Fibroblast of upper back skin (primary cell): ENCODE measurements at regions not wholly inside any gene's neighbourhood (a gene's known extent, or its start where the extent isn't known, plus 50 kb on each side); places are given as distances from the start of the nearest gene placed in this dataset.

ENCODE experiments used
- DNase-seq: peaks from one replicate; pipeline ENCODE4 v3.0.0-alpha.2; 2013

DNA sequence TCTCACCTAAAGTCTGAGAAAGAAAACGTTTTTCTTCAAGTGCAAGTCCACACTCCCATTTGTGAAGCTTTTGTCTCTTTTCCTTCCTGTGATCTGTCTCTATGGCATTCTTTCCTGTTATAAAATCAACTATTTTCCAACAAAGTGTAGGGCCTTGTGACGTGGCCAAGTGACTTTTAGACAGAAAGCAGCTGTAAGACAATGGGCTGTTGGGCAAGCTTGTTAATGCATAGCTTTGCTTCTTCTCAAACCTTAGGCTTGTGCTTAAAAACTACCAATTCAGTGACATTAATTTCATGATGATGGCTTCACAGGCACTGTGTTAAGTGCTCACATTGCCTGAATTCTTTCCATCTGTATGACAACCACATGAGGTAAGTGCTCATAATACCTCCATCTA, 83.5 kb downstream of the VCY1B start:
- no peak for DNase-seq

DNA sequence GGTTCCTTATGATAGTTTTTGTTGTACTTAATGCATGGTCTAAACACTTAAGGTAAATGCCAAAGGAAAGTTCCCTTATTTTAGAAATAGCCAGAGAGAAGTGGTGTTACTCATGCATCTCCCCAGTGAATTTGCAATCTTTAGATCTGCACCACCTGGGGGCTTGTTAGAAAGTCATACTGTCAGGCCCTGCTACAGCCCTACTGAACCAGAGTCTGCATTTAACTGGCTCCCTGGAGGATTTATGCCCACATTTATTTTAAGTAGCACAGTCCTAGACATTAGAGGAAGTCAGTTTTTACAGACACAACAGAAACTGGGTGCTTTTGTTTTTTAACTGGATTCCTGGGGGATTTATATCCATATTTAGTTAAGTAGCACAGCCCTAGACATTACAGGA, 89.6 kb downstream of the VCY1B start:
- DNase-seq = no peak

DNA sequence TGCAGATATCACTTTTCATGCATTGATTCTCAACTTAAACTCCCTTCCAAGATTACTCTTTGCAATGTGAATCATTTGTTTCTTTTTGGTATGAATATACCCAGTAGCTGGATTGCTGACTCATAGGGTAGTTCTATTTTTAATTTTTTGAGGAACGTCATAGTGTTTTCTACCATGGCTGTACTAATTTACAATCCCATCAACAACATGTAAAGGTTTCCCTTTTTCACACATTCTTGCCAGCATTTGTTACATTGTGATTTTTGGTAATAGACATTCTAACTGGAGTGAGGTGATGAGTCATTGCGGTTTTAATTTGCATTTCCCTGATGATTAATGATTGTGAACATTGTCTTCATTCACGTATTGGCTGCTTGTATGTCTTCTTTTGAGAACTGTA, 126.7 kb downstream of the VCY1B start:
- DNase-seq = no peak

DNA sequence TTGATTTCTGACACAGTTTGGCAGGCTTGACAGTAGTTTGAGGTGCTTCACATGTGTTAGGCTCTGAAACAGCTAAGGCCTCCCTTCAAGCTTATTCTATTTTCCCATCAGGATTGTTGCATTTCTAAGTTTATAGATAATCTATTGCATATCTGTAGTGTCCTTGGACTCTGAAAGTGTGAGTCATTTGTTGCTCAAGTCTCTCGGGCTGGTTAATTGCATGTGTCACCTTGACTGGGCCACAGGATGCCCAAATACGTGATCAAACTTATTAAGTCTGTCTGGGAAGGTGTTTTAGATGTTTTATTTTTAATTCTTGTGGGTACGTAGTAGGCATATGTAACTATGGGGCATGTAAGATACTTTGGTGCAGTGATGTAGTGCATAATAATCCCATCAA, 166.0 kb downstream of the VCY1B start:
- DNase-seq = no peak

DNA sequence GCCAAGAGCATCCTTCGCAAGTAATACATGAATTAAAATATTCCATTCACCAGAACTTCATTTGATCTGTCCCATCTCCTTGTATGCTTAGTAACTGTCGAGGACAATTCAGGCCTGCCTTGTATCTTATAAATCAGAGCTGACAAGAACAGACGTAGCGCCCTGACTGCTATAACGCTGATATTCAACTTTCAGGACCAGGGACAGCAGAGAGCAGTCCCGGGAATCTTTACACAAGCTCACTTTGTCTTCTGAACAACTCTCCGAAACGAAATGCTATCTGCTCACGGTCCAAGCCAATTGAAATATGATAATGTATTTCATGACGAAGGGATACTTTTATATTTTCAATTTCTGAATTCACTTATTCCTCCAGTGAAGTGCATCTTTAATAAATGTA, 175.7 kb downstream of the VCY1B start:
- no peak for DNase-seq

DNA sequence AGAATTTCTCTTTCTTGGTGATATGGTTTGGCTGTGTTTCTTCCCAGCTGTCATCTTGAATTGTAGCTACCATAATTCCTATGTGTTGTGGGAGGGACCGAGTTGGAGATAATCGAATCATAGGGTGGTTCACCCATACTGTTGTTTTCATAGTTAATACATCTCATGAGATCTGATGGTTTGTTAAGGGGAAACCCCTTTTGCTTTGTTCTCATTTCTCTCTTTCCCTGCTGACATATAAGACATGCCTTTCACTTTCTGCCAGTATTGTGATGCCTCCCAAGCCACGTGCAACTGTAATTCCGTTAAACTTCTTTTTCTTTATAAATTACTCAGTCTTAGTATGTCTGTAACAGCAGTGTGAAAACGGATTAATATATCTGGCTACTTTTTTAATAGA, 179.0 kb downstream of the VCY1B start:
- DNase-seq = no peak

DNA sequence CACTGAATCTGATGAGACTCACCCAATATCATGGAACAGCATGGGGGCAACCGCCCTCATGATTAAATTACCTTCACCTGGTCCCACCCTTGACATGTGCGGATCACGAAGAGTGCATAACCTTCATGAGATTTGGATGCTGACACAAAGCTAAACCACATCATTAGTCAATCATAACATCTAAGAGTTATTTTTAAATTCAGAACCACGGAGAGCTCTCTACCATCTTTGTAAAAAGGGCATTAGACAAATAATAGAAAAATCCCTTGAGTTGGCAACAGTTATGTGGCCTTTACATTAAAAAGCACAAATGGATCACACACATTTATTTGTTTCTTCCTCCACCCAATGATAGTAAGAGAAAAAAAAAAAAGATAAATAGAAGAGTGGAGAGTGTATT, 182.2 kb downstream of the VCY1B start:
- no peak for DNase-seq

DNA sequence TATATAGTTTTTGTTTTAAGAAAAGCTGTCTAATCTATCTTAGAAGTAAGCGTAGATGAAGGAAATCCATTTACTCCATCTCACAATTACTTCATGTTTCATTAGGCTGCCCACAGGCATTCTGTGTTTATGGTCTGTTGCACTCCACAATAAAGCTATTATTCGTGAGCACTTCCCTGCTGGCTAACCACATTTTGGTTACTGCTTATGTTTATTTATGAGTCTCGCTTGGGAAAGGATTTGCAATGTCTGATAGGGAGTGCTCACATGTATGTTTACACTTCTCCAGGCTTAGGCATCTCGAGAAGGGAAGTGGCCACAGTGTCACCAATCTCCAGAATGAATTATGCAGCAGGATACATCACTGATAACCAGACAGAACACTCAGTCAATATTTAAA, 190.9 kb downstream of the VCY1B start:
- no peak for DNase-seq

DNA sequence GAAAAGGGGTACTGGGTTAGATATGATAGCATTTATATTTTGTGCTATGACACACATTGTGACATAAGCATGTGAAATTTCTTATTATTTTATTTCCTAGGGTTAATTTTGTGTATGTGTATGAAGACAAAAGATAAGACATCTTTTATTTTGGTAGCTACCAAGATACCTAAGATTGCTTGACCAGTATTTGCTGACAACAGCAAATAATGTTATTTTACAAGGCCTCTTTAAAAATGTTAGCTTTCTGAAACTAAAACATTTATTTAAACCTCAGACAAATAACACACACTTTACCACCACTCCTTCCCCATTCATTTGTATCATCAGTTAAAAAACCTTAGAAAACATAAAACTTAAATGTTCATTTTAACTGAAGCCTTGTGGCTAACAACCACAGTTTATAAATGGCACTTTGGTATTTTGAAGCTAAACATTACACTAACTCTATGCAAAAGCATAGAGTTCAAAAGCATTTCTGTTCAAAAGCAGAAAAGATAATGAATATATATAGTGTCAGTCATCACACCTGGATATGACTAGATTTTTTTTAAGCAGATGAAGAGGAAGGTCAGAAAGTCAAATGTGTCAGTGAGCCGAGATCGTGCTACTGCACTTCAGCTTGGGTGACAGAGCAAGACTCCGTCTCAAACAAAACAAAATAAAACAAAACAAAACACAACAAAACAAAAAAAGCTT, 193.0 kb downstream of the VCY1B start:
- DNase-seq = no peak

DNA sequence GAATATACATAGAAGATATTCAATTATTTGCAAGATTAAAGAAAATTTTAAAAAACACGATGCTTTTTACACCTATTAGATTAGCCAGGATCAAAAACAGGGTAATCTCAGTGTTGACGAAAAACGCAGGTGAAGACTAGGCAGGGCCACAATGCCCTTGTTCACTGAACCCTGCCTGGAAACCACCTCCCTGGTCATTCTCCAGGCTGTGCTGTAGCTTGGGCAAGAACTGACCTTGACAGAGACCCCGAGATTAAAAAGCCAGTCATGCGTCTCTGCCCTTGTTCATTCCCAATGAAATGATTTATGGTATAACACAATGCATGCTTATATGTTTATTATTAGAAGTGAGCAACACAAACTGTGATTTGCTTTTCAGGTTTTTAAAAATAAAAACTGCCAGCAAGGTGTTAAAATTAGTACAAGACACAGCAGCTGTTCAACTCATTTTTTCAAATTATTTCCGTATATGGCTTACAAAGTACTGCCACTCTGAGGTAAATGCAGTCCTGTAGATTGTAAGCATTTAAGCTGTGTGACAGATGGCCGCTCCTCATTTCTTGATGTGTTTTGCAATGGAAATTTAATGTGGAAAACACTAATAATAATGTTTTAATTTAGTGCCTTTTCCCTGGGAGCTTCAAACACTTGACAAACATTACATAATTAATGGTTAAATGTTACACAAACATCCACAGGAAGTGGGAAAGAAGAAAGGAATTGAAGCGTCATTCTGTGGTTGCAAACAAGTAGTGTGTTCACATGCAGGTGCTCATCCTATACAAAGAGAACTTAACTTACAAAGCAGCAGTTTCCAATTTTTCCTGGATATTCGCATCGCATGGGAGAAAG, 200.2 kb downstream of the VCY1B start:
- DNase-seq = no peak

DNA sequence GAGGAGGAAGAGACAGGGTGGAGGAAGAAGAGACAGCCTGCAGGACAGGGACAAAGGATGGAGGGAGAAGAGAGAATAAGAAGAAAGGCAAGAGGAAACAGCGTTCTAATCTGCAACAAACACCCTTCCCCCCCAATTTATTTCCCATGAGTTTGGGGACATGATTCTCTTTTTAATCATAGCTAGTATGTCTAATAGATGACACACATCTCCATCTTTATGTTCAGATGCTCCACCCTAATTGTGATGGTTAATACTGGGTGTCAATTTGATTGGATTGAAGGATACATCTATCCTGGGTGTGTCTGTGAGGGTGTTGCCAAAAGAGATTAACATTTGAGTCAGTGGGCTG, 200.8 kb downstream of the VCY1B start:
- no peak for DNase-seq

DNA sequence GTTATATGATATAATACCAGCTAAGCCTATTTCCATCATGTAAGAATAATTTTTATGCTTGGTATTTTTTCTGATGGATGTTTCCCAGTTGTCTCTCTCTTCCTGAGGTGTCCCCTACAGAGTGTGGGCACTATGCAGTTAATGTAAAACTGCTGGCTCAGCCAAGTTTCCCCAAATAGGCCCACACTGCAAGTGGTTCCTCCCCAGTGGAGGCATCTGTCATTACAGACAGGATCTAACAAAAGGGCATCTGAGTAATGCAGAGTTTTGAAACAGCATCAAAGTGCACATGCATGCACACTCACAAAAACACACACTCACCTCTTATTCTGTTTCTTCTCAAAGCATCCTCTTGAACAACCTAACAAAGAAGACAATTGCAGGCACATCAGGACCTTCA, 221.0 kb downstream of the VCY1B start:
- no peak for DNase-seq

DNA sequence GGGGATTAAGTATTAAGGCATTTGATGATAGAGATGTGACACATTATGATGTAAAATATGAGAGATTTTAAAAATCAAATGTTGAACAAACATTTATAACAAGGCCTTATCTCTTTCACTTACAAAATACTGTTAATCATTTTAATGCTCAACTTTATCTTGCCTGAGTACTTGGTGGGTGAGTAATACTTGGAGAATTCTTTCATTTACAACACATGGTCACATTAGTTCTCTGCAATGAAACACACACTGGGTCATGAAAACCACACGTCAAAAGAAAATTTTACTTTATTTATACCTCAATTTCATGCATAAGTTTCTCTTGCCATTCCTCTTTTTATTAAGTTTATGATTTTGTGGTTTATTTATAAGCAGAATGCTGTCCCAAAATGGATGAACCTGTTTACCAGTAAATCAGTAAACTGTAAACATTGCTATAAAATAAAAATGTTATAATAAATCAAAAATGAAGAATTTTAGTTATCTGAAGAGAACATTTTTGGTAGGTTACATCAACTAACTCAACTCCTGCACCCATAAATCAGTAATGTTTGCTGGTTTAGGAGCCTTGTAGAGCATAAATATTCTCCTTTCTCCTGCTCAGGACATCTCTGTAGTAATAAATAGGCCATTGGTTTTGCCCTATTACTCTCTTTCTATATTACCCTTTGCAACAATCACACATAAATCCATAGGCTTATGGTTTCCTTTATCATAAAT, 233.5 kb upstream of the NLGN4Y start:
- DNase-seq = no peak

DNA sequence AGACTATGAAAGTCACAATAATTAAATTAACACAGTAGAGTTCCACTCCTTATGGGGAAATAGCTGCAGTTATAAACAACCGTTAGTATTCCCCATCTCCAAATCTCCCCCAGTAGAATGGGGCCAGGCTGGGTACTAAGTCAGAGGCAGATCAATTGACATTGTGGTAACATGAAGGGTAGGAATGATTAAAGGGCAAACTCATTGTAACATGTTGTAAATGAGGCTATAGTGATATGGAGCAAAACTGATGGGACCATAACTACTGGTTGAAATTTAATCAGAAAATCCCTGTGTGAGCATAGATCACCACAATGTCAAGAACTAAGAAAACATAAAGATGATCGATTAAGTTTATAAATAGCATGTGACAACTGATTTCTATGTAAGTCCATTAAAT, 231.9 kb upstream of the NLGN4Y start:
- no peak for DNase-seq

DNA sequence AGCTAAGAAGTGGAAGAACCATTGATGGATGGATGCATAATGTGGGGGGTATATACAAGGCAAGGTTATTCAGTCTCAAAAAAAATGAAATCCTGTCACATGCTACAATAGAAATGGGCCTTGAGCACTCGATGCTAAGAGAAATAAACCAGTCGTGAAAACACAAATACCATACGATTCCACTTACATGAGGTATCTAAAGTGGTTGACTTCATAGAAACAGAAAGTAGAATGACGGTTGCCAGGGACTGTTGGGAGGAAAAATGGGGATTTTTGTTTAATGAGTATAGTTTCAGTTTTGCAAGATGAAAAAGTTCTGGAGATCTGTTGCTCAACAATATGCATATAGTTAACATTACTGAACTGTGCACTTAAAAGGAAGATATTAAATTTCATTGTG, 223.6 kb upstream of the NLGN4Y start:
- no peak for DNase-seq

DNA sequence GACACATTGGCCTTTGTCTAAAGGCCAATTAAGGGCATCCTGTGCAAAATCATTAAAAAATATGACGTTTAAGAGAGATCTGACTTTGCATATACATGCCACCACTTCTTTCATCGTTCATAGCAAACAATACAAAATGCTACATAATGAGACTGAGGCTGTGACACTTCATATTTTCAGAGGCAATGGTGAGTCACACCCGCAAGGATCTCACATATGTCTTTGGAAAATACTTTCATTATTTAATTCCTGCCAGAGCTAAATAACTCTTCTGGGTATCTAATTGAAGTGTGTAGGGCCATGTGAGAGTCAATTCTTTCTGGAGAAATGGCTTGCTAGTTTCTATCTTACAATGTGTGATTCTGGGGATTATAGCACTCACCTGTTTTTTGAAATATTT, 222.8 kb upstream of the NLGN4Y start:
- no peak for DNase-seq

DNA sequence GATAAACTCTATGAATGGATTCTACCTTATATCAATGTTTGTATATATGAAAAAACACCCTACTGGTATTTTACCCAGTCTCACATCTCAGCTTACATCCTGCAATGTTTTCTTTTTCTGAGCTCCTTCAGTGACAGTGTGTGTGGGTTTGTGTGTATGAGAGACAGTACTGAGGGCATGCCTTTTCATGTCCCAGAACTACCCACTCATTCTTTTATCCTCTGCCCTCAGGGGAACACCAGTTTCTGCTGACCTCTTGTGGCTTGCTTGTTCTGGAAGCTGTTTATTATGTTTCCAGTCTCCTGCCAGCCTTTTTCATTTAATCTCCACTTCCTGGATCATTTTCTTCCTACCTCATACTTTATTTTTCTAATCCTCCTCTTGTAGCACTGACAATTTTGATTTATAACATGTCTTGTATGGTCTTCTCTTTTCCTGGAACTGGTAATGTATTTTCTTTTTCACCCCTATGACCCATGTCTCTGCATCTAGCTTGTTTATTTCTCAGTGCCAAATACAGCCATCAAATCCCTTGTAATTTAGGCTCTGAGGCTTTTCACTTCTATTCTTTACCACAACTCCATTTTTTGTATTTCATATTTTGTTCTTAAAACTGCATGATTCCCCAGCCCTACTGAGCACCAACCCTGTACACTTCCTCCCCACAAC, 195.5 kb upstream of the NLGN4Y start:
- DNase-seq = no peak

DNA sequence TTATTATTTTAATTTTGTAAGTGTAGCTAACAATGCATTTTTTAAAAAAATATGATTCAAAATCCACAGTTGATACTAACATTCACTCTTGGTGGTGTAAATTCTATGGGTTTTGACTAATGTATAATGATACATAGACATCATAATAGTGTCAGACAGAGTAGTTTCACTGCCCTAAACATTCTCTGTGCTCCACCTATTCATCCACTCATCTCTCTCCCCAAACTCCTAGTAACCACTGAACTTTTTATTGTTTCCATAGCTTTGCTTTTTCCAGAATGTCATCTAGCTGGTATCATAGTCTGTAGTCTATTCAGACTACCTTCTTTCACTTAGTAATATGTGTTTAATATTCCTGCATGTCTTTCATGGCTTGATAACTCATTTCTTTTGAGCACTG, 194.0 kb upstream of the NLGN4Y start:
- no peak for DNase-seq

DNA sequence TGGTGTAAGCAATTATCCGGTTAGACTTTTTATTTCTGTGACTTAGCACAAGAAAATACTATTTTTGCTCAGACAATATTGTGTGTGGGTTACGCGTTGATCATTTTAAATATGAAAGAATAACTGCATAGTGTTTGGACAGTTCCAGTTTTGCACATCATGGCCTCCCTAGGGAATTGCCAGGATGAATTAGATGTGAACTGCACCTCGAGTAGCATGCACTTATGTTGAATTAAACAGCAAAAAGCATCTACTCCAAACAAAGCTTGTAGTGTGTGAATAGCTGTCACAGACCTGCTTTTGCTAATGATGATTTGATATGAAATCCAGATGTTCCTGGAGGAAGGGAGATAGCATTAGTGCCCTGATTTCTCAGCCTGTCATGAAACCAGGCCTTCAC, 184.8 kb upstream of the NLGN4Y start:
- no peak for DNase-seq

DNA sequence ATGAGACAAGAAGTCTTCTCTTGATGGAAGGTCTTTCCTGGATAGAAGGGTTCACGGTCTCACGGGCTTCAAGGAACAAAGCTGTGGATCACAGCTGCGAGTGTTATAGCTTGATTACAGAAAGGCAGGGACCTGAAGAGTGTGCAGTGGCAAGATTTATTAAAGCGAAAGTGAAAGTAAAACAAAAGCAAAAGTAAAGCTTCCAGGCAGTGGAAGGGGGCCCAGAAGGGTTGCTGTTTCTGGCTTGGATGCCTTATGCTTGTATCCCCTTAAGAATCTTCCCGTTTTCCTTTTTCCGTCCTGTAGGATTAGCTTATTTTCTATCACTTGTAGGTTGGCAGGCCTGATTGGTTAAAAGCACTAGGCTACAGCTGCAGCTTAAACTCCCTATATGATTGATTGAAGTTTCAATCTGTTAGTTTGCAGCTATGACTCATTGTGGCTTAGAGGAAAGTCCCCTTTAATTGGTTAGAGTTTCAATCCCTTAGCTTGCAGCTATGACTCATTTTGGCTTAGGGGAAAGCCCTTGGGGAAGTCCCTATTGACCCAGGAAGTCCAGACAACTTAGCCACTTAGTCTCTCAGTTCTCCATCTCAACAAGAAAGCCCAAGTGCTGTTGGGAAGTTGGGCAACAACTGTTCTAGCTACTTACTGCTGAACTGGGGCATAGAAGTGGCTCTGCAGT, 183.7 kb upstream of the NLGN4Y start:
- DNase-seq = peak; percentile 12

DNA sequence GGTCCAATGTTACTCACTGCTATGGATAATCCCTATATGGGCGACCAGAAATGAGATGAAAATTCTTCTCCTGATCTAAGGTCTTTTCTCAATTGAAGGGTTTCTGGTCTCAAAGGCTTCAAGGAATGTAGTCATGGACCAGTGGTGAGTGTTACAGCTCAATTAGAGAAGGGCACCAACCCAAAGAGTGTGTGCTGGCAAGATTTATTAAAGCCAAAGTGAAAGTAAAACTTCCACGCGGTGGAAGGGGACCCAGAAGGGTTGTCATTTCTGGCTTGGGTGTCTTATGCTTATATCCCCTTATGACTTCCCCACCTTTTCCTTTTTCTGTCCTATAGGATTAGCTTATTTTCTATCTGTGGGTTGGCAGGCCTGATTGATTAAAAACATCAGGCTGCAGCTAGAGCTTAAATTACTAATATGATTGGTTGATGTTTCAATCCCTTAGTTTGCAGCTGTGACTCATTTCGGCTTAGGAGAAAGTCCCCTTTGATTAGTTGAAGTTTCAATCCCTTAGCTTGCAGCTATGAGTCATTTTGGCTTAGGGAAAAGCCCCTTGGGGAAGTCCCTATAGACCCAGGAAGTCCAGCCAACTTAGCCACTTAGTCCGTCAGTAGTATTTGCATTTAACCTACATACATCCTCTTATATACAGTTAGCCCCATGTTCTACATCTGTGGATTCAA, 179.5 kb upstream of the NLGN4Y start:
- DNase-seq = no peak

DNA sequence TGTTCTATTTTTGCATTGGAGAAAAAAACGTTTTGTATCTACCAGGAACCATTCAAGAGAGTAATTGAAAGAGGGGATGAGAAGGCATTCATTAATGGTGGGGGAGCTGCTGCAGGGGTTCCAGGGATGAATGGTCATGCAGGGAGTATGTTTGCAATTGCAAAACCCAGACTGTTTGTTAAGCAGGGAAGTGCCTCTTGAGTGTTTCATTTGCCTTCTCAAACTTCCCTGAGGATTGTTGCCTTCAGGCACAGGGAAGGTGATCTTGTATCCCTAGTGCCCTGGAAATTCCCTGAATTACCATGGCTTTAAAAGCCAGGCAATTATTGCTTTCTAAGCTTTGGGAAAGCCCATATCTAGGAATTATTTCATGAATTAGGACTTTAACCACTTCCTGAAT, 172.7 kb upstream of the NLGN4Y start:
- DNase-seq = no peak
